ENCODE measurements at regions not wholly inside any gene's neighbourhood (a gene's known extent, or its start where the extent isn't known, plus 50 kb on each side); places are given as distances from the start of the nearest gene placed in this dataset.

GRCh38 chr3:86744051-86744450 is 246.9 kb downstream of the VGLL3 start:
- DNase-seq (ENCODE audit: low read depth in 6 of 9, low spot score in 9 of 9): no peak
- no peak overlapping the region for H3K27ac ChIP-seq (ENCODE audit: low read depth in 1 of 2, low read length in 1 of 2)
- no peaks in the 10 kb centered on the region for H3K36me3 ChIP-seq (ENCODE audit: control insufficient read depth in 2 of 2, insufficient read depth in 2 of 2, low read length in 1 of 2)
- H3K4me1 ChIP-seq (ENCODE audit: control insufficient read depth in 2 of 2, insufficient read depth in 2 of 2, low read length in 2 of 2): no peaks in the 10 kb centered on the region
- no peak overlapping the region for H3K4me3 ChIP-seq (ENCODE audit: low read length in 2 of 2)
- H3K9me3 ChIP-seq (ENCODE audit: control insufficient read depth in 2 of 2, insufficient read depth in 1 of 2, low read length in 1 of 2): no peaks in the 10 kb centered on the region
- 0% methylated on average over 1 of the region's 1 CpG for WGBS
- no peaks in the 10 kb centered on the region for H3K27me3 ChIP-seq (ENCODE audit: control insufficient read depth in 2 of 2, insufficient read depth in 1 of 2, low read length in 1 of 2)

DNA sequence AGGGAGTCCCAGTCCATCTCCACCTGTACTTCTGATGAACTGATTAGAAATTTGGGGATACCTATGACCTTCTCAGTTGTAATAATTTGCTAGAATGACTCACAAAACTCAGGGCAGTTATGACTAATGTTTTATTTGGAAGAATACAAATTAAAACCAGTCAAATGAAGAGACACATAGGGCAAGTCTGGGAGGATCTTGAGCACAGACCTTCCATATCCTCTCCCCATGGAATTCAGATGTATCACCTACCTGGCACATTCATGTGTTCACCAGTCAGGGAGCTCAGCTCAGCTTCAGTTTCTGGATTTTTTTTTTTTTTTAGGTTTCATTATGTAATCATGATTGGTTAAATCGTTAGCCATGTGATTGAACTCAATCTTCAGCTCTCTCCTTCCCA is 247.7 kb downstream of the VGLL3 start:
- DNase-seq (ENCODE audit: low read depth in 6 of 9, low spot score in 9 of 9): no peak
- Histone ChIP-seq H3K4me3 (ENCODE audit: low read length in 2 of 2) (no peak overlapping the region), H3K36me3 (ENCODE audit: control insufficient read depth in 2 of 2, insufficient read depth in 2 of 2, low read length in 1 of 2) (no peaks in the 10 kb centered on the region), H3K27ac (ENCODE audit: low read depth in 1 of 2, low read length in 1 of 2) (no peak overlapping the region), H3K4me1 (ENCODE audit: control insufficient read depth in 2 of 2, insufficient read depth in 2 of 2, low read length in 2 of 2) (no peaks in the 10 kb centered on the region), H3K9me3 (ENCODE audit: control insufficient read depth in 2 of 2, insufficient read depth in 1 of 2, low read length in 1 of 2) (no peaks in the 10 kb centered on the region), H3K27me3 (ENCODE audit: control insufficient read depth in 2 of 2, insufficient read depth in 1 of 2, low read length in 1 of 2) (no peaks in the 10 kb centered on the region)
- 93% methylated on average over 1 of the region's 1 CpG for WGBS

DNA sequence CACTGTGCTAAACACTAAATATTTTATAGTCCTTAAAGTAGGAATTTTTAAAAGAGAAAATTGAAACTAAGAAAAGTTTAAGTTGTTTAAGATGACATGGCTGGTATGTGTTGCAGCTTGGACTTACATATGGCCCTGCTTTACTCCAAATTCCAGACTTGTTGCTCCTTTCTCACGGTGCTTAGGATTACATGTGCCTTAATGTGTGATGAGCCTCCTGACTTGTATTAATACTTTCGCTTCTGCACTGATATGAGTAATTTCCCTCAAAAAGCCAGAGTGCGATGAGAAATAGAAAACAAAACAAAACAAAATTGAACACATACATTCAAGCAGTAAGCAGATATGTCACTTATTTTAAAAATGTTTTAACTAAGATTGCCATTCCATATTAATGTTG is 250.2 kb downstream of the VGLL3 start:
- no peaks in the 10 kb centered on the region for H3K4me1 ChIP-seq (ENCODE audit: control insufficient read depth in 2 of 2, insufficient read depth in 2 of 2, low read length in 2 of 2)
- no peak overlapping the region for H3K4me3 ChIP-seq (ENCODE audit: low read length in 2 of 2)
- H3K27ac ChIP-seq (ENCODE audit: low read depth in 1 of 2, low read length in 1 of 2): no peak overlapping the region
- 94% methylated on average over 3 of the region's 3 CpGs for WGBS
- H3K27me3 ChIP-seq (ENCODE audit: control insufficient read depth in 2 of 2, insufficient read depth in 1 of 2, low read length in 1 of 2): no peaks in the 10 kb centered on the region
- no peaks in the 10 kb centered on the region for H3K36me3 ChIP-seq (ENCODE audit: control insufficient read depth in 2 of 2, insufficient read depth in 2 of 2, low read length in 1 of 2)
- no peaks in the 10 kb centered on the region for H3K9me3 ChIP-seq (ENCODE audit: control insufficient read depth in 2 of 2, insufficient read depth in 1 of 2, low read length in 1 of 2)
- no peak for DNase-seq (ENCODE audit: low read depth in 6 of 9, low spot score in 9 of 9)

- H3K27me3 ChIP-seq (ENCODE audit: control insufficient read depth in 2 of 2, insufficient read depth in 1 of 2, low read length in 1 of 2): no peaks in the 10 kb centered on the region
- H3K4me3 ChIP-seq (ENCODE audit: low read length in 2 of 2): no peak overlapping the region
- DNase-seq (ENCODE audit: low read depth in 6 of 9, low spot score in 9 of 9): no peak
- H3K9me3 ChIP-seq (ENCODE audit: control insufficient read depth in 2 of 2, insufficient read depth in 1 of 2, low read length in 1 of 2): no peaks in the 10 kb centered on the region
- 90% methylated on average over 3 of the region's 3 CpGs for WGBS
- H3K4me1 ChIP-seq (ENCODE audit: control insufficient read depth in 2 of 2, insufficient read depth in 2 of 2, low read length in 2 of 2): no peaks in the 10 kb centered on the region
- H3K27ac ChIP-seq (ENCODE audit: low read depth in 1 of 2, low read length in 1 of 2): no peak overlapping the region
- H3K36me3 ChIP-seq (ENCODE audit: control insufficient read depth in 2 of 2, insufficient read depth in 2 of 2, low read length in 1 of 2): no peaks in the 10 kb centered on the region
These were observed 251.7 kb downstream of the VGLL3 start for GRCh38 chr3:86739244-86739643.

GRCh38 chr3:86738684-86739083 is 252.3 kb downstream of the VGLL3 start:
- Histone ChIP-seq H3K36me3 (ENCODE audit: control insufficient read depth in 2 of 2, insufficient read depth in 2 of 2, low read length in 1 of 2) (no peaks in the 10 kb centered on the region), H3K27ac (ENCODE audit: low read depth in 1 of 2, low read length in 1 of 2) (no peak overlapping the region), H3K4me3 (ENCODE audit: low read length in 2 of 2) (no peak overlapping the region), H3K27me3 (ENCODE audit: control insufficient read depth in 2 of 2, insufficient read depth in 1 of 2, low read length in 1 of 2) (no peaks in the 10 kb centered on the region), H3K4me1 (ENCODE audit: control insufficient read depth in 2 of 2, insufficient read depth in 2 of 2, low read length in 2 of 2) (no peaks in the 10 kb centered on the region), H3K9me3 (ENCODE audit: control insufficient read depth in 2 of 2, insufficient read depth in 1 of 2, low read length in 1 of 2) (no peaks in the 10 kb centered on the region)
- 92% methylated on average over 1 of the region's 1 CpG for WGBS
- DNase-seq (ENCODE audit: low read depth in 6 of 9, low spot score in 9 of 9): no peak

DNA sequence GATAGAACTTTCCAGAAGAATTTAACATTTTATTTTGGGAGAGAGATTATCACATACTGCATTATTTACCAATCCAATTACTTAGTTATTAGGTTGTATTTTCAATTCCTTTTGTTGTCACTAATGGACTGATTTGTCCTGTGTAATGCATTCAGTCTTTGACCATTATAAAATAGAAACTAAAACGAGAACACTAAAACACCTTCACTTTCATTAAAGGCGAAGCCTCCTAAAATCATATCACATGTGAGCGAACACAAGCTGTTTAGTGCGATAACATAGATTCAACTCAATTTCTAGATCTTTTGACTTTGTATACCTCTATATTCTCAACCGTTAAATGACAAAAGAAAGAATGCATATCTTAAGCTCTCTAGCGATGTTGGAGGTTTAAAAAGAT is 253.4 kb downstream of the VGLL3 start:
- peaks cover 0 to 6% of the 10 kb centered on the region in 2 donors for H3K9me3 ChIP-seq (ENCODE audit: control insufficient read depth in 2 of 2, insufficient read depth in 1 of 2, low read length in 1 of 2)
- 97% methylated on average over 6 of the region's 6 CpGs for WGBS
- H3K27ac ChIP-seq (ENCODE audit: low read depth in 1 of 2, low read length in 1 of 2): no peak overlapping the region
- no peaks in the 10 kb centered on the region for H3K27me3 ChIP-seq (ENCODE audit: control insufficient read depth in 2 of 2, insufficient read depth in 1 of 2, low read length in 1 of 2)
- DNase-seq (ENCODE audit: low read depth in 6 of 9, low spot score in 9 of 9): no peak
- no peaks in the 10 kb centered on the region for H3K36me3 ChIP-seq (ENCODE audit: control insufficient read depth in 2 of 2, insufficient read depth in 2 of 2, low read length in 1 of 2)
- no peaks in the 10 kb centered on the region for H3K4me1 ChIP-seq (ENCODE audit: control insufficient read depth in 2 of 2, insufficient read depth in 2 of 2, low read length in 2 of 2)
- no peak overlapping the region for H3K4me3 ChIP-seq (ENCODE audit: low read length in 2 of 2)

DNA sequence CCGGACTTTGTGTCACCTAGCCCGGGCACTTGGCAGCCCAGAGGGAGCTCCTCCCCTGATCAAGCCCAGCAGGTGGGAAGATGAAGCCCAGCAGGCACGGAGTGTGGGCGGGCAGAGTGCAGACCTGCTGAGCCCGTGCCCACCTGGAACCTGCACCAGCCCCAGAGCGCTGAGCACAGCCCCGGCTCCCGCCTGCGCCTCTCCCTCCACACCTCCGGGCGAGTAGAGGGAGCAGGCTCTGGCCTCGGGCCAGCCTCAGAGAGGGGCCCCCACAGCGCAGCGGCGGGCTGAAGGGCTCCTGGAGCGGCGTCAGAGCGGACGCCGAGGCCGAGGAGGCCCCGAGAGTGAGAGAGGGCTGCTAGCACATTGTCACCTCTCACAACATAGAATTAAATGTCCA is 257.7 kb downstream of the VGLL3 start:
- H3K27me3 ChIP-seq (ENCODE audit: control insufficient read depth in 2 of 2, insufficient read depth in 1 of 2, low read length in 1 of 2): no peaks in the 10 kb centered on the region
- peaks cover 0 to 17% of the 10 kb centered on the region in 2 donors for H3K9me3 ChIP-seq (ENCODE audit: control insufficient read depth in 2 of 2, insufficient read depth in 1 of 2, low read length in 1 of 2)
- H3K36me3 ChIP-seq (ENCODE audit: control insufficient read depth in 2 of 2, insufficient read depth in 2 of 2, low read length in 1 of 2): no peaks in the 10 kb centered on the region
- H3K27ac ChIP-seq (ENCODE audit: low read depth in 1 of 2, low read length in 1 of 2): no peak overlapping the region
- 92% methylated on average over 22 of the region's 22 CpGs for WGBS
- H3K4me1 ChIP-seq (ENCODE audit: control insufficient read depth in 2 of 2, insufficient read depth in 2 of 2, low read length in 2 of 2): no peaks in the 10 kb centered on the region
- H3K4me3 ChIP-seq (ENCODE audit: low read length in 2 of 2): no peak overlapping the region
- DNase-seq (ENCODE audit: low read depth in 6 of 9, low spot score in 9 of 9): no peak

DNA sequence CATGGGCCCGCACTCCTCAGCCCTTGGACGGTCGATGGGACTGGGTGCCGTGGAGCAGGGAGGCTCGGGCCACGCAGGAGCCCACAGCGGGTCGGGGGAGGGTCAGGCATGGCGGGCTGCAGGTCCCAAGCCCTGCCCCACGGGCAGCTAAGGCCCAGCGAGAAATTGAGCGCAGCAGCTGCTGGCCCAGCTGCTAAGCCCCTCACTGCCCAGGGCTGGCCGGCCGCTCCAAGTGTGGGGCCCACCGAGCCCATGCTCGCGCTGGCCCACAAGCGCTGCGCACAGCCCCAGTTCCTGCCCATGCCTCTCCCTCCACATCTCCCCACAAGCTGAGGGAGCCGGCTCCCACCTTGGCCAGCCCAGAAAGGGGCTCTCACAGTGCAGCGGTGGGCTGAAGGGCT is 259.4 kb downstream of the VGLL3 start:
- Histone ChIP-seq H3K27ac (ENCODE audit: low read depth in 1 of 2, low read length in 1 of 2) (no peak overlapping the region), H3K9me3 (ENCODE audit: control insufficient read depth in 2 of 2, insufficient read depth in 1 of 2, low read length in 1 of 2) (peaks cover 0 to 17% of the 10 kb centered on the region in 2 donors), H3K27me3 (ENCODE audit: control insufficient read depth in 2 of 2, insufficient read depth in 1 of 2, low read length in 1 of 2) (no peaks in the 10 kb centered on the region), H3K4me3 (ENCODE audit: low read length in 2 of 2) (no peak overlapping the region), H3K36me3 (ENCODE audit: control insufficient read depth in 2 of 2, insufficient read depth in 2 of 2, low read length in 1 of 2) (no peaks in the 10 kb centered on the region), H3K4me1 (ENCODE audit: control insufficient read depth in 2 of 2, insufficient read depth in 2 of 2, low read length in 2 of 2) (no peaks in the 10 kb centered on the region)
- DNase-seq (ENCODE audit: low read depth in 6 of 9, low spot score in 9 of 9): no peak
- WGBS: 92% methylated on average over 21 of the region's 21 CpGs

DNA sequence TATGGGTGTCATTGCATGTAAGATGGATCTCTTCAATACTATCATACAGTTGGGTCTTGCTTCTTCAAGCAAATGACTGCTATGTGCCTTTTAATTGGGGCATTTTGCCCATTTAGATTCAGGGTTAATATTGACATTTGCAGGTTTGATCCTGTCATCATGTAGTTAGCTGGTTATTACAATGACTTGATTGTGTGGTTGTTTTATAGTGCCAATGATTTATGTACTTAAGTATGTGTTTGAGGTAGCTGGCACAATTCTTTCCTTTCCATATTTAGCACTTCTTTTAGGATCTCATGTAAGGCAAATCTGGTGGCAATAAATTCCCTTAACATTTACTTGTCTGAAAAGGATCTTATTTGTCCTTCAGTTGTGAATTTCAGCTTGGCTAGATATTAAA is 267.5 kb downstream of the VGLL3 start:
- no peaks in the 10 kb centered on the region for H3K4me1 ChIP-seq (ENCODE audit: control insufficient read depth in 2 of 2, insufficient read depth in 2 of 2, low read length in 2 of 2)
- no peak overlapping the region for H3K27ac ChIP-seq (ENCODE audit: low read depth in 1 of 2, low read length in 1 of 2)
- no peak overlapping the region for H3K4me3 ChIP-seq (ENCODE audit: low read length in 2 of 2)
- no peaks in the 10 kb centered on the region for H3K9me3 ChIP-seq (ENCODE audit: control insufficient read depth in 2 of 2, insufficient read depth in 1 of 2, low read length in 1 of 2)
- no peaks in the 10 kb centered on the region for H3K36me3 ChIP-seq (ENCODE audit: control insufficient read depth in 2 of 2, insufficient read depth in 2 of 2, low read length in 1 of 2)
- DNase-seq (ENCODE audit: low read depth in 6 of 9, low spot score in 9 of 9): no peak
- H3K27me3 ChIP-seq (ENCODE audit: control insufficient read depth in 2 of 2, insufficient read depth in 1 of 2, low read length in 1 of 2): no peaks in the 10 kb centered on the region

DNA sequence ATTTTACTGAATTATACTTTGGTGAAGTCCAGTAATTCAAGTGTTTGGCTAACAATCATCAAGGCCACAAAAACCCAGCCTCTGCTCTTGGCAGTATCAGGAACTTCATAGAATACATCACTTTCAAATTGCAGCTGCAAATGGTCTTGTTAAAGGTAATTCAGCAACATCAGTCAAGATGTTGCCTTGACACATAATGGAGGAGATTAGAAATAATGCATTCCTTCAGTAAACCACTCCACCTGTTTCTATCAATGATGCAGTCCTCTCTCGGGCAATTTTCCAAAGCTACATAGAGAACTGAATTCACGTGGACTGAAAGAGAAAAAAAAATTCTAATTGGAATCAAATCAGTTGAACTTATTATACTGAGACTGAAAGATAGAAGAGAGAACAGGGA is 279.3 kb downstream of the VGLL3 start:
- Histone ChIP-seq H3K4me1 (ENCODE audit: control insufficient read depth in 2 of 2, insufficient read depth in 2 of 2, low read length in 2 of 2) (no peaks in the 10 kb centered on the region), H3K4me3 (ENCODE audit: low read length in 2 of 2) (no peak overlapping the region), H3K27ac (ENCODE audit: low read depth in 1 of 2, low read length in 1 of 2) (no peak overlapping the region), H3K9me3 (ENCODE audit: control insufficient read depth in 2 of 2, insufficient read depth in 1 of 2, low read length in 1 of 2) (peaks cover 0 to 5% of the 10 kb centered on the region in 2 donors), H3K27me3 (ENCODE audit: control insufficient read depth in 2 of 2, insufficient read depth in 1 of 2, low read length in 1 of 2) (no peaks in the 10 kb centered on the region), H3K36me3 (ENCODE audit: control insufficient read depth in 2 of 2, insufficient read depth in 2 of 2, low read length in 1 of 2) (no peaks in the 10 kb centered on the region)
- WGBS: 93% methylated on average over 2 of the region's 2 CpGs
- no peak for DNase-seq (ENCODE audit: low read depth in 6 of 9, low spot score in 9 of 9)
